HepG2 (cell line): ENCODE measurements at regions not wholly inside any gene's neighbourhood (a gene's known extent, or its start where the extent isn't known, plus 50 kb on each side); places are given as distances from the start of the nearest gene placed in this dataset.

ENCODE experiments used
- ATAC-seq: fragments of 200-7000 bp; cut with Tn5 transposase; 3 replicates; pipeline ENCODE4 v1.9.1; 2020; ENCODE audit warnings: mild to moderate bottlenecking, moderate library complexity
- BruUV-seq: library from RNA; stranded (reverse); fragments of 400-500 nt; replicated peaks from 2 replicates; lab custom pipeline; 2021; lab: Mats Ljungman, UMichigan
- CTCF ChIA-PET: fragments of 300-600 bp; formaldehyde crosslinking; extraction: SDS; loops from one replicate; lab custom pipeline; 2021; ENCODE audit warnings: low total read pairs, inconsistent platforms, low intra/inter-chr PET ratio; lab: Yijun Ruan, JAX
- POLR2A ChIA-PET: fragments of 350-600 bp; sonication (Branson Sonifier 250); formaldehyde crosslinking; loops from one replicate; lab custom pipeline; 2020; ENCODE audit warnings: antibody characterized with exemption, inconsistent platforms; lab: Yijun Ruan, JAX
- DNase-seq: peaks from one replicate; pipeline ENCODE4 v3.0.0-alpha.2; 2015; ENCODE audit warnings: low spot score
- FAIRE-seq: peaks from 3 replicates; lab custom pipeline; 2011; peaks lifted over from hg19 to GRCh38; lab: Jason Lieb, UNC
- H2AFZ ChIP-seq: one replicate; pipeline ENCODE4 v1.6.1; 2011; ENCODE audit warnings: low read length, inconsistent platforms
- H3K27ac ChIP-seq: fragments of 300-600 bp; 3 replicates; pipeline ENCODE4 v1.8.0; 2011; ENCODE audit warnings: mixed run types, mild to moderate bottlenecking, mixed read lengths, low read length, inconsistent platforms; ENCODE audit not compliant: insufficient read depth; ENCODE audit errors: extremely low read length
- H3K27me3 ChIP-seq, 2 experiments: fragments of 200-600 bp in 1 of 2; 2 replicates in 1 of 2; 3 replicates in 1 of 2; pipeline versions ENCODE4 v1.6.0 to v1.8.0; 2011; ENCODE audit warnings: low read length in 2 of 2, mild to moderate bottlenecking in 2 of 2, moderate library complexity in 2 of 2, inconsistent platforms in 1 of 2; ENCODE audit not compliant: insufficient read depth in 2 of 2, control insufficient read depth in 1 of 2
- H3K36me3 ChIP-seq, 2 experiments: fragments of 200-600 bp in 1 of 2; replicated peaks in 1 of 2; 2 replicates in 1 of 2; 3 replicates in 1 of 2; pipeline versions ENCODE4 v1.5.1 to v1.8.0; 2011; ENCODE audit warnings: low read length in 2 of 2, inconsistent platforms in 1 of 2; ENCODE audit not compliant: insufficient read depth in 2 of 2, control insufficient read depth in 1 of 2
- H3K4me1 ChIP-seq: 2 replicates; pipeline ENCODE4 v1.5.1; 2012; ENCODE audit warnings: low read length, inconsistent platforms; ENCODE audit not compliant: insufficient read depth
- H3K4me2 ChIP-seq: 2 replicates; pipeline ENCODE4 v1.6.0; 2011; ENCODE audit warnings: low read depth, low read length, inconsistent platforms
- H3K4me3 ChIP-seq, 3 experiments: fragments of 200-600 bp in 1 of 3; sonication (generic), shearing (Covaris generic) in 1 of 3; replicated peaks in 1 of 3; 2 replicates each; pipeline ENCODE4 v1.5.1; 2011 to 2016; ENCODE audit warnings: low read length in 3 of 3, inconsistent platforms in 2 of 3, low read depth in 2 of 3, mild to moderate bottlenecking in 2 of 3, control low read depth in 1 of 3, mixed read lengths in 1 of 3; ENCODE audit not compliant: insufficient read depth in 1 of 3
- H3K79me2 ChIP-seq: one replicate; pipeline ENCODE4 v1.6.1; 2011; ENCODE audit warnings: low read length, inconsistent platforms; ENCODE audit not compliant: insufficient read depth
- H3K9ac ChIP-seq: 2 replicates; pipeline ENCODE4 v1.6.0; 2011; ENCODE audit warnings: mild to moderate bottlenecking, low read depth, low read length, inconsistent platforms; ENCODE audit not compliant: insufficient read depth
- H3K9me3 ChIP-seq: 2 replicates; pipeline ENCODE4 v1.5.1; 2012; ENCODE audit warnings: mild to moderate bottlenecking, low read length
- H4K20me1 ChIP-seq: 2 replicates; pipeline ENCODE4 v1.6.0; 2011; ENCODE audit warnings: inconsistent platforms, mild to moderate bottlenecking, low read length, moderate library complexity; ENCODE audit not compliant: insufficient read depth
- CBFB ChIP-seq: sonication (generic); formaldehyde crosslinking; IDR thresholded peaks from 2 replicates; pipeline ENCODE4 v1.4.0; 2020; ENCODE audit warnings: missing genetic modification reagents
- CCDC6 ChIP-seq: sonication (generic); formaldehyde crosslinking; IDR thresholded peaks from 2 replicates; pipeline ENCODE4 v1.8.1; 2022; ENCODE audit warnings: mild to moderate bottlenecking, missing genetic modification reagents, moderate library complexity
- JARID2 ChIP-seq: sonication (generic); formaldehyde crosslinking; IDR thresholded peaks from 2 replicates; pipeline ENCODE4 v1.8.1; 2023; ENCODE audit warnings: missing genetic modification reagents, inconsistent platforms; ENCODE audit not compliant: insufficient replicate concordance
- KDM6A ChIP-seq: IDR thresholded peaks from 2 replicates; pipeline ENCODE4 v1.6.1; 2016; ENCODE audit warnings: low read depth
- MTA1 ChIP-seq: sonication (generic); formaldehyde crosslinking; IDR thresholded peaks from 2 replicates; pipeline ENCODE4 v1.4.0; 2020; ENCODE audit warnings: missing genetic modification reagents, mild to moderate bottlenecking, borderline replicate concordance
- NCOA2 ChIP-seq: sonication (generic); formaldehyde crosslinking; IDR thresholded peaks from 2 replicates; pipeline ENCODE4 v1.8.0; 2022; ENCODE audit warnings: inconsistent platforms
- SP1 ChIP-seq, 2 experiments: fragments of 450-650 bp in 1 of 2; sonication (generic) in 1 of 2; formaldehyde crosslinking in 1 of 2; IDR thresholded peaks; 2 replicates each; pipeline versions ENCODE4 v1.4.0 to v1.6.1; 2016 to 2020; ENCODE audit warnings: missing genetic modification reagents in 1 of 2
- TBP ChIP-seq: sonication (generic); formaldehyde crosslinking; IDR thresholded peaks from 2 replicates; pipeline ENCODE4 v1.5.0; 2020; ENCODE audit warnings: missing genetic modification reagents
- ZNF256 ChIP-seq: sonication (generic); formaldehyde crosslinking; conservative IDR thresholded peaks from 2 replicates; pipeline ENCODE4 v1.4.0; 2020; ENCODE audit warnings: missing genetic modification reagents
- ZNF589 ChIP-seq: sonication (generic); formaldehyde crosslinking; conservative IDR thresholded peaks from 2 replicates; pipeline ENCODE4 v1.8.0; 2022; ENCODE audit warnings: mild to moderate bottlenecking, moderate library complexity, missing genetic modification reagents
- WGBS: methylation state at CpG from one replicate; pipeline ENCODE4 v1.1.6; 2017; ENCODE audit warnings: low lambda C conversion rate; 5-methylcytosine and 5-hydroxymethylcytosine counted together
- in situ Hi-C: cut with HindIII; loops from 2 replicates; pipeline ENCODE4 v1.10.0; 2017; ENCODE audit warnings: low pct_unique_long_range_greater_than_20kb; ENCODE audit not compliant: extremely low pct_ligation_motif_present
- intact Hi-C: fragments of 100-400 bp; cut with micrococcal nuclease; formaldehyde crosslinking; loops from one replicate; pipeline ENCODE4 v1.10.0; 2022; ENCODE audit not compliant: unreplicated experiment
- TF ChIP-seq, protein P1 (sequence below): sonication (generic); formaldehyde crosslinking; IDR thresholded peaks from 2 replicates; pipeline ENCODE4 v1.5.0; 2020; ENCODE audit warnings: missing genetic modification reagents
- TF ChIP-seq, protein P2 (sequence below): sonication (generic); formaldehyde crosslinking; IDR thresholded peaks from 2 replicates; pipeline ENCODE4 v1.5.0; 2020; ENCODE audit warnings: missing genetic modification reagents
- TF ChIP-seq, protein P3 (sequence below): IDR thresholded peaks from 2 replicates; pipeline ENCODE4 v1.6.1; 2016; ENCODE audit warnings: control low read depth

GRCh38 chr12:46617167-46617566, 208.6 kb downstream of the SLC38A4 start:
- Histone ChIP-seq H2AFZ (no peak overlapping the region), H3K4me3 (no peak overlapping the region), H3K9me3 (no peaks in the 10 kb centered on the region; the same call in 1 of the 2 replicates), H4K20me1 (no peaks in the 10 kb centered on the region), H3K9ac (no peak overlapping the region), H3K36me3 (no peaks in the 10 kb centered on the region), H3K4me1 (no peaks in the 10 kb centered on the region), H3K4me2 (no peak overlapping the region), H3K27ac (no peak overlapping the region), H3K27me3 (no peaks in the 10 kb centered on the region), H3K79me2 (no peaks in the 10 kb centered on the region)
- no TSS peak for BruUV-seq
- ChIA-PET POLR2A (no interaction called here), CTCF (no interaction called here)
- WGBS, result 87% methylated on average over 4 of the region's 4 CpGs
- intact Hi-C loops (no loop called here), in situ Hi-C loops (no loop called here)
- FAIRE-seq, result no peak
- TF ChIP-seq CCDC6 (no peak), SP1 (IDR thresholded peaks at IDR 0.05) (no peak), SP1 (CRISPR knock-in tag; IDR thresholded peaks at IDR 0.05) (no peak), CBFB (no peak), MTA1 (CRISPR knock-in tag) (no peak), NCOA2 (no peak), KDM6A (no peak), ZNF256 (CRISPR knock-in tag) (no peak), JARID2 (CRISPR knock-in tag) (no peak), ZNF589 (no peak), TBP (CRISPR knock-in tag) (no peak)
- TF ChIP-seq, protein P1, sequence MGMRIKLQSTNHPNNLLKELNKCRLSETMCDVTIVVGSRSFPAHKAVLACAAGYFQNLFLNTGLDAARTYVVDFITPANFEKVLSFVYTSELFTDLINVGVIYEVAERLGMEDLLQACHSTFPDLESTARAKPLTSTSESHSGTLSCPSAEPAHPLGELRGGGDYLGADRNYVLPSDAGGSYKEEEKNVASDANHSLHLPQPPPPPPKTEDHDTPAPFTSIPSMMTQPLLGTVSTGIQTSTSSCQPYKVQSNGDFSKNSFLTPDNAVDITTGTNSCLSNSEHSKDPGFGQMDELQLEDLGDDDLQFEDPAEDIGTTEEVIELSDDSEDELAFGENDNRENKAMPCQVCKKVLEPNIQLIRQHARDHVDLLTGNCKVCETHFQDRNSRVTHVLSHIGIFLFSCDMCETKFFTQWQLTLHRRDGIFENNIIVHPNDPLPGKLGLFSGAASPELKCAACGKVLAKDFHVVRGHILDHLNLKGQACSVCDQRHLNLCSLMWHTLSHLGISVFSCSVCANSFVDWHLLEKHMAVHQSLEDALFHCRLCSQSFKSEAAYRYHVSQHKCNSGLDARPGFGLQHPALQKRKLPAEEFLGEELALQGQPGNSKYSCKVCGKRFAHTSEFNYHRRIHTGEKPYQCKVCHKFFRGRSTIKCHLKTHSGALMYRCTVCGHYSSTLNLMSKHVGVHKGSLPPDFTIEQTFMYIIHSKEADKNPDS (CRISPR knock-in tag), result no peak
- TF ChIP-seq, protein P2, sequence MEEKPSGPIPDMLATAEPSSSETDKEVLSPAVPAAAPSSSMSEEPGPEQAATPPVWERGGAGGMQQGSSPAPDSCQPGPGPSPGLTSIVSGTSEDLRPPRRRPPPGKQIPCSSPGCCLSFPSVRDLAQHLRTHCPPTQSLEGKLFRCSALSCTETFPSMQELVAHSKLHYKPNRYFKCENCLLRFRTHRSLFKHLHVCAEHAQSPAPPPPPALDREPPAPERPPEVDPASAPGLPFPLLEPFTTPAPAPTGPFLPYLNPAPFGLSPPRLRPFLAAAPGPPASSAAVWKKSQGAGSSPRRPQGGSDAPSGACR (CRISPR knock-in tag), result no peak
- TF ChIP-seq, protein P3, sequence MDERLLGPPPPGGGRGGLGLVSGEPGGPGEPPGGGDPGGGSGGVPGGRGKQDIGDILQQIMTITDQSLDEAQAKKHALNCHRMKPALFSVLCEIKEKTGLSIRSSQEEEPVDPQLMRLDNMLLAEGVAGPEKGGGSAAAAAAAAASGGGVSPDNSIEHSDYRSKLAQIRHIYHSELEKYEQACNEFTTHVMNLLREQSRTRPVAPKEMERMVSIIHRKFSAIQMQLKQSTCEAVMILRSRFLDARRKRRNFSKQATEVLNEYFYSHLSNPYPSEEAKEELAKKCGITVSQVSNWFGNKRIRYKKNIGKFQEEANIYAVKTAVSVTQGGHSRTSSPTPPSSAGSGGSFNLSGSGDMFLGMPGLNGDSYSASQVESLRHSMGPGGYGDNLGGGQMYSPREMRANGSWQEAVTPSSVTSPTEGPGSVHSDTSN (CRISPR knock-in tag), result no peak
- DNase-seq, result no peak
- ATAC-seq, result no peak
